Myocyte (in vitro differentiated cells): ENCODE measurements at regions not wholly inside any gene's neighbourhood (a gene's known extent, or its start where the extent isn't known, plus 50 kb on each side); places are given as distances from the start of the nearest gene placed in this dataset.
"Not testable (repeated sequence)": the region's sequence is repeated elsewhere in the genome, so short reads cannot be mapped to it uniquely, and the experiment has no call there.

Experiments used
- DNase-seq: peaks from one replicate; pipeline ENCODE4 v3.0.0-alpha.2; 2012; ENCODE audit warnings: low read depth

GRCh38 chr12:94916663-94917062 lies 86.8 kb downstream of the NDUFA12 start:
- no peak for DNase-seq

- no peak for DNase-seq
Observed at GRCh38 chr12:94909663-94910062, 93.8 kb downstream of the NDUFA12 start.

GRCh38 chr12:94905749-94906148 lies 97.7 kb downstream of the NDUFA12 start:
- DNase-seq: not testable (repeated sequence)

GRCh38 chr12:94900496-94900895 lies 103.0 kb downstream of the NDUFA12 start:
- no peak for DNase-seq

- DNase-seq: no peak
Observed at GRCh38 chr12:94898388-94898787, 105.1 kb downstream of the NDUFA12 start.

GRCh38 chr12:94892544-94893267 lies 110.8 kb downstream of the NDUFA12 start:
- no peak for DNase-seq

- DNase-seq: no peak
Observed at GRCh38 chr12:94889445-94890210, 113.9 kb downstream of the NDUFA12 start.

GRCh38 chr12:94879542-94879941 lies 124.0 kb downstream of the NDUFA12 start:
- peak; percentile 31 for DNase-seq

GRCh38 chr12:94875525-94875924 lies 128.0 kb downstream of the NDUFA12 start:
- no peak for DNase-seq

GRCh38 chr12:94874518-94875302 lies 128.8 kb downstream of the NDUFA12 start:
- no peak for DNase-seq

GRCh38 chr12:94873734-94874517 lies 129.6 kb downstream of the NDUFA12 start:
- DNase-seq: no peak

- no peak for DNase-seq
Observed at GRCh38 chr12:94872971-94873733, 130.3 kb downstream of the NDUFA12 start.

GRCh38 chr12:94872671-94872970 lies 130.9 kb downstream of the NDUFA12 start:
- DNase-seq: no peak

- DNase-seq: no peak
Observed at GRCh38 chr12:94872007-94872653, 131.4 kb downstream of the NDUFA12 start.

- DNase-seq: no peak
Observed at GRCh38 chr12:94870511-94870910, 133.0 kb downstream of the NDUFA12 start.

GRCh38 chr12:94868161-94868560 lies 135.3 kb downstream of the NDUFA12 start:
- no peak for DNase-seq

GRCh38 chr12:94867066-94867855 lies 136.2 kb downstream of the NDUFA12 start:
- peak; percentile 93 for DNase-seq

- no peak for DNase-seq
Observed at GRCh38 chr12:94864987-94865386, 138.5 kb downstream of the NDUFA12 start.
